ENCODE measurements at regions not wholly inside any gene's neighbourhood (a gene's known extent, or its start where the extent isn't known, plus 50 kb on each side); places are given as distances from the start of the nearest gene placed in this dataset.

DNA sequence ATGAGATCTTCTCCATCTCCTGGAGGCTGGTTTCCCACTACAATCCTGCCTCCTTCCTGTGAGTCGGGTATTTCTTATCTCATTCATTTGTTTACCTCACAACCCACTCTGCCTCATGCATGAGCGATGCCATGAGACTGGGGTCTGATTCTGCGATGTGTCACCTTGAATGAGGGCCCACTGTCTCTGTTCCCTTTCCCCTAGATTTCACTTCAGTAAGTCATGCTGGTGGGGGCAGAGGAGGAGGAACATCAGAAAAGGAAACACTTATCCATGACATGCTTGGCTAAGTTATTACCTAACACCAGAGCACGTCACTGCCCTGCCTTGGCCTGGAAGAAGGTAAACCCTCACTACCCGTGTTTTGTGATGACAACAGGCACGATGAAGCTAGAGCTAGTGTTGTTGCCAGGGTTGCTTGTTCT lies 337.4 kb upstream of the PRDM1 start:
- no peak for TF ChIP-seq POLR2A (IDR thresholded peaks at IDR 0.05)
- TF ChIP-seq, protein P1, sequence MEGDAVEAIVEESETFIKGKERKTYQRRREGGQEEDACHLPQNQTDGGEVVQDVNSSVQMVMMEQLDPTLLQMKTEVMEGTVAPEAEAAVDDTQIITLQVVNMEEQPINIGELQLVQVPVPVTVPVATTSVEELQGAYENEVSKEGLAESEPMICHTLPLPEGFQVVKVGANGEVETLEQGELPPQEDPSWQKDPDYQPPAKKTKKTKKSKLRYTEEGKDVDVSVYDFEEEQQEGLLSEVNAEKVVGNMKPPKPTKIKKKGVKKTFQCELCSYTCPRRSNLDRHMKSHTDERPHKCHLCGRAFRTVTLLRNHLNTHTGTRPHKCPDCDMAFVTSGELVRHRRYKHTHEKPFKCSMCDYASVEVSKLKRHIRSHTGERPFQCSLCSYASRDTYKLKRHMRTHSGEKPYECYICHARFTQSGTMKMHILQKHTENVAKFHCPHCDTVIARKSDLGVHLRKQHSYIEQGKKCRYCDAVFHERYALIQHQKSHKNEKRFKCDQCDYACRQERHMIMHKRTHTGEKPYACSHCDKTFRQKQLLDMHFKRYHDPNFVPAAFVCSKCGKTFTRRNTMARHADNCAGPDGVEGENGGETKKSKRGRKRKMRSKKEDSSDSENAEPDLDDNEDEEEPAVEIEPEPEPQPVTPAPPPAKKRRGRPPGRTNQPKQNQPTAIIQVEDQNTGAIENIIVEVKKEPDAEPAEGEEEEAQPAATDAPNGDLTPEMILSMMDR (IDR thresholded peaks at IDR 0.05 in 4 of 5, conservative IDR thresholded peaks at IDR 0.05 in 1 of 5) = no peak

All from gastrocnemius medialis (tissue), 4 donors.